ENCODE measurements at regions not wholly inside any gene's neighbourhood (a gene's known extent, or its start where the extent isn't known, plus 50 kb on each side); places are given as distances from the start of the nearest gene placed in this dataset.

DNA sequence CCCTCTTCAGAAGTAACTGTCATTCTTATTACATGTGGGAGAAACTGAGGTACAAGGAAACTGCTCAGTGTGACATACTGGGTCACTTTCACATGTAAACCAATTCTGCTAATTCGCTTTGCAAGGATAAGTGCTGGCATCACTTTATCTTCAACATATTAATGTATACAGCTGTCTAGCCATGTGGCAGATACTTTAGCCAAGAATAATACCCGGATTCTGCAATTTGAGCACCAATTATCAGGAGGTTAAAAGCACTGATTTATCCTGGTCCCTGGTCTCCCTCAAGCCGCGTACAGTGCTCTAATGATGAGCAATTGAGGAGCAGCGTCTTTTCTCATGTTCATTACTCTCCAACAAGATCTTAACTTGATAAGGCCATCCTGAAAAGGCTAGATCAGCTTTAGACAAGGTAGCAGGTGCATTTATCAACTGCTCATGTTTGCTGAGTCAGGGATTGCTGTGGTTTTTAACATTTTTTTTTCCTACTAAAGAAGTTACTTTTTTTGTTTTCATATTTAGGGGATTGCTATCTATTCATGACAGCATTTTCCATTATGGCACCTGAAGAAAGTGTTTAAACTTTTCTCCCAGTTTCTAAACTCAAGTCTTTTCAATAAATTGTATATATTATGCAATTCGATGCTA, 1066.3 kb upstream of the MAP3K7 start:
- H3K4me3 ChIP-seq (ENCODE audit: low read depth in 1 of 3, low read length in 3 of 3), result no peak overlapping the region
- no peaks in the 10 kb centered on the region for H3K36me3 ChIP-seq (ENCODE audit: control insufficient read depth in 4 of 4, insufficient read depth in 3 of 4, low read depth in 1 of 4, low read length in 3 of 4)
- no peak overlapping the region for H3K9ac ChIP-seq (ENCODE audit: low read depth in 1 of 2, low read length in 2 of 2)
- TF ChIP-seq NR2F2 (IDR thresholded peaks at IDR 0.05), result no peak
- no peak for TF ChIP-seq HNF4A (conservative IDR thresholded peaks at IDR 0.05)
- TF ChIP-seq FOXA2 (IDR thresholded peaks at IDR 0.05), result no peak
- no peak for TF ChIP-seq TAF1 (conservative IDR thresholded peaks at IDR 0.05)
- TF ChIP-seq HNF4G (IDR thresholded peaks at IDR 0.05), result no peak
- TF ChIP-seq GABPA (IDR thresholded peaks at IDR 0.05 in 1 of 2, conservative IDR thresholded peaks at IDR 0.05 in 1 of 2), result no peak
- TF ChIP-seq, protein P1, sequence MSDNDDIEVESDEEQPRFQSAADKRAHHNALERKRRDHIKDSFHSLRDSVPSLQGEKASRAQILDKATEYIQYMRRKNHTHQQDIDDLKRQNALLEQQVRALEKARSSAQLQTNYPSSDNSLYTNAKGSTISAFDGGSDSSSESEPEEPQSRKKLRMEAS (IDR thresholded peaks at IDR 0.05), result no peak
- TF ChIP-seq FOXA1 (IDR thresholded peaks at IDR 0.05), result no peak
- TF ChIP-seq, protein P2, sequence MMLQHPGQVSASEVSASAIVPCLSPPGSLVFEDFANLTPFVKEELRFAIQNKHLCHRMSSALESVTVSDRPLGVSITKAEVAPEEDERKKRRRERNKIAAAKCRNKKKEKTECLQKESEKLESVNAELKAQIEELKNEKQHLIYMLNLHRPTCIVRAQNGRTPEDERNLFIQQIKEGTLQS (IDR thresholded peaks at IDR 0.05), result no peak
- TF ChIP-seq, protein P3, sequence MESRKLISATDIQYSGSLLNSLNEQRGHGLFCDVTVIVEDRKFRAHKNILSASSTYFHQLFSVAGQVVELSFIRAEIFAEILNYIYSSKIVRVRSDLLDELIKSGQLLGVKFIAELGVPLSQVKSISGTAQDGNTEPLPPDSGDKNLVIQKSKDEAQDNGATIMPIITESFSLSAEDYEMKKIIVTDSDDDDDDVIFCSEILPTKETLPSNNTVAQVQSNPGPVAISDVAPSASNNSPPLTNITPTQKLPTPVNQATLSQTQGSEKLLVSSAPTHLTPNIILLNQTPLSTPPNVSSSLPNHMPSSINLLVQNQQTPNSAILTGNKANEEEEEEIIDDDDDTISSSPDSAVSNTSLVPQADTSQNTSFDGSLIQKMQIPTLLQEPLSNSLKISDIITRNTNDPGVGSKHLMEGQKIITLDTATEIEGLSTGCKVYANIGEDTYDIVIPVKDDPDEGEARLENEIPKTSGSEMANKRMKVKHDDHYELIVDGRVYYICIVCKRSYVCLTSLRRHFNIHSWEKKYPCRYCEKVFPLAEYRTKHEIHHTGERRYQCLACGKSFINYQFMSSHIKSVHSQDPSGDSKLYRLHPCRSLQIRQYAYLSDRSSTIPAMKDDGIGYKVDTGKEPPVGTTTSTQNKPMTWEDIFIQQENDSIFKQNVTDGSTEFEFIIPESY (IDR thresholded peaks at IDR 0.05), result no peak
- 81% methylated on average over 6 of the region's 6 CpGs for WGBS
- H3K27me3 ChIP-seq (ENCODE audit: control insufficient read depth in 4 of 4, insufficient read depth in 4 of 4, low read length in 3 of 4), result no peaks in the 10 kb centered on the region
- H3K27ac ChIP-seq (ENCODE audit: low read depth in 1 of 2, low read length in 2 of 2), result no peak overlapping the region
- no peaks in the 10 kb centered on the region for H3K9me3 ChIP-seq (ENCODE audit: control insufficient read depth in 4 of 4, low read length in 3 of 4)
- DNase-seq (ENCODE audit: low spot score), result no peak
- peaks cover 0 to 11% (median 6%) of the 10 kb centered on the region in 4 donors for H3K4me1 ChIP-seq (ENCODE audit: control insufficient read depth in 4 of 4, insufficient read depth in 4 of 4, low read length in 3 of 4)

DNA sequence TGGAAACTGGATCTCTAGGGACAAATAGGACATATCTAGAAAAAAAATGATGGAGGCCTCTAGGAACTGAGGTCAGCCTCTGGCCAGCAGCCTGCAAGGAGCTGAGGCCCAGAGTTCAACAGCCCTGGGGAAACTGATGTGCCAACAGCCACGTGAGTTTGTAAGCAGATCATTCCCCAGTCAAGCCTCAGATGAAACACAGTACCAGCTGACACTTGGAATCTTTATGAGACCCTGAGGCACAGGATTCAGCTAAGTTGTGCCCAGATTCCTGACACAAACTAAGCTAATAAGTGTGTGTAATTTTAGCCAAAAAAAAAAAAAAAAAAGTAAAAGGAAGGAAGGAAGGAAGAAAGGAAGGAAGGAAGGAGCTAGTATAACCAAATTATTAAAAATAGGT, 1059.8 kb upstream of the MAP3K7 start:
- Histone ChIP-seq H3K36me3 (ENCODE audit: control insufficient read depth in 4 of 4, insufficient read depth in 3 of 4, low read depth in 1 of 4, low read length in 3 of 4) (no peaks in the 10 kb centered on the region), H3K9ac (ENCODE audit: low read depth in 1 of 2, low read length in 2 of 2) (no peak overlapping the region), H3K9me3 (ENCODE audit: control insufficient read depth in 4 of 4, low read length in 3 of 4) (no peaks in the 10 kb centered on the region), H3K27ac (ENCODE audit: low read depth in 1 of 2, low read length in 2 of 2) (no peak overlapping the region), H3K27me3 (ENCODE audit: control insufficient read depth in 4 of 4, insufficient read depth in 4 of 4, low read length in 3 of 4) (no peaks in the 10 kb centered on the region), H3K4me3 (ENCODE audit: low read depth in 1 of 3, low read length in 3 of 3) (no peak overlapping the region), H3K4me1 (ENCODE audit: control insufficient read depth in 4 of 4, insufficient read depth in 4 of 4, low read length in 3 of 4) (no peaks in the 10 kb centered on the region)
- no peak for TF ChIP-seq EGR1 (IDR thresholded peaks at IDR 0.05; ENCODE audit: low read depth in 2 of 2)
- TF ChIP-seq FOXA1 (IDR thresholded peaks at IDR 0.05), result no peak
- TF ChIP-seq RAD21 (IDR thresholded peaks at IDR 0.05), result no peak
- TF ChIP-seq JUND (IDR thresholded peaks at IDR 0.05), result no peak
- no peak for DNase-seq (ENCODE audit: low spot score)
- WGBS, result 52% methylated on average over 1 of the region's 1 CpG

DNA sequence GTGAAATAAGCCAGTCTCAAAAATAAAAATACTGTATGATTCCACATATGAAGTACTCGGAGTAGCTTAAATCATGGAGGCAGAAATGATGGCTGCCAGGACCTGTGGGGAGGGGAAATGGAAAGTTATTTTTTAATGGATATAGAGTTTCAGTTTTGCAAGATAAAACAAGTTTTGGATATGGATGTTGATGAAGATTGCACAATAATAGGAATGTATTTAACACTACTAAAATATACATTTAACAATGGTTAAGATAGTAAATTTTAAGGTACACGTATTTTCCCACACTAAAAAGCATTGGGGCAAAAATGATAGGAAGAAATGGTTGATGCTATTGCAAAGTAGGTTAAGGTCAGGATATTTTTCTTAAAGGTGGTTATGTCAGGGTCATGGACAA, 1058.9 kb upstream of the MAP3K7 start:
- WGBS, result 56% methylated on average over 2 of the region's 2 CpGs
- Histone ChIP-seq H3K4me3 (ENCODE audit: low read depth in 1 of 3, low read length in 3 of 3) (no peak overlapping the region), H3K27ac (ENCODE audit: low read depth in 1 of 2, low read length in 2 of 2) (no peak overlapping the region), H3K27me3 (ENCODE audit: control insufficient read depth in 4 of 4, insufficient read depth in 4 of 4, low read length in 3 of 4) (peaks cover 0 to under 1% (median 0%) of the 10 kb centered on the region in 4 donors), H3K9ac (ENCODE audit: low read depth in 1 of 2, low read length in 2 of 2) (no peak overlapping the region), H3K9me3 (ENCODE audit: control insufficient read depth in 4 of 4, low read length in 3 of 4) (no peaks in the 10 kb centered on the region), H3K4me1 (ENCODE audit: control insufficient read depth in 4 of 4, insufficient read depth in 4 of 4, low read length in 3 of 4) (no peaks in the 10 kb centered on the region), H3K36me3 (ENCODE audit: control insufficient read depth in 4 of 4, insufficient read depth in 3 of 4, low read depth in 1 of 4, low read length in 3 of 4) (no peaks in the 10 kb centered on the region)
- DNase-seq (ENCODE audit: low spot score), result no peak
- TF ChIP-seq FOXA1 (IDR thresholded peaks at IDR 0.05), result no peak
- TF ChIP-seq GABPA (IDR thresholded peaks at IDR 0.05 in 1 of 2, conservative IDR thresholded peaks at IDR 0.05 in 1 of 2), result no peak
- no peak for TF ChIP-seq YY1 (IDR thresholded peaks at IDR 0.05)
- TF ChIP-seq JUND (IDR thresholded peaks at IDR 0.05), result no peak
- no peak for TF ChIP-seq HNF4A (conservative IDR thresholded peaks at IDR 0.05)
- no peak for TF ChIP-seq RXRA (IDR thresholded peaks at IDR 0.05)
- TF ChIP-seq, protein P2 (IDR thresholded peaks at IDR 0.05), result no peak
- TF ChIP-seq, protein P1 (IDR thresholded peaks at IDR 0.05), result no peak
- TF ChIP-seq SP1 (IDR thresholded peaks at IDR 0.05), result no peak
- no peak for TF ChIP-seq RAD21 (IDR thresholded peaks at IDR 0.05)
- TF ChIP-seq, protein P4, sequence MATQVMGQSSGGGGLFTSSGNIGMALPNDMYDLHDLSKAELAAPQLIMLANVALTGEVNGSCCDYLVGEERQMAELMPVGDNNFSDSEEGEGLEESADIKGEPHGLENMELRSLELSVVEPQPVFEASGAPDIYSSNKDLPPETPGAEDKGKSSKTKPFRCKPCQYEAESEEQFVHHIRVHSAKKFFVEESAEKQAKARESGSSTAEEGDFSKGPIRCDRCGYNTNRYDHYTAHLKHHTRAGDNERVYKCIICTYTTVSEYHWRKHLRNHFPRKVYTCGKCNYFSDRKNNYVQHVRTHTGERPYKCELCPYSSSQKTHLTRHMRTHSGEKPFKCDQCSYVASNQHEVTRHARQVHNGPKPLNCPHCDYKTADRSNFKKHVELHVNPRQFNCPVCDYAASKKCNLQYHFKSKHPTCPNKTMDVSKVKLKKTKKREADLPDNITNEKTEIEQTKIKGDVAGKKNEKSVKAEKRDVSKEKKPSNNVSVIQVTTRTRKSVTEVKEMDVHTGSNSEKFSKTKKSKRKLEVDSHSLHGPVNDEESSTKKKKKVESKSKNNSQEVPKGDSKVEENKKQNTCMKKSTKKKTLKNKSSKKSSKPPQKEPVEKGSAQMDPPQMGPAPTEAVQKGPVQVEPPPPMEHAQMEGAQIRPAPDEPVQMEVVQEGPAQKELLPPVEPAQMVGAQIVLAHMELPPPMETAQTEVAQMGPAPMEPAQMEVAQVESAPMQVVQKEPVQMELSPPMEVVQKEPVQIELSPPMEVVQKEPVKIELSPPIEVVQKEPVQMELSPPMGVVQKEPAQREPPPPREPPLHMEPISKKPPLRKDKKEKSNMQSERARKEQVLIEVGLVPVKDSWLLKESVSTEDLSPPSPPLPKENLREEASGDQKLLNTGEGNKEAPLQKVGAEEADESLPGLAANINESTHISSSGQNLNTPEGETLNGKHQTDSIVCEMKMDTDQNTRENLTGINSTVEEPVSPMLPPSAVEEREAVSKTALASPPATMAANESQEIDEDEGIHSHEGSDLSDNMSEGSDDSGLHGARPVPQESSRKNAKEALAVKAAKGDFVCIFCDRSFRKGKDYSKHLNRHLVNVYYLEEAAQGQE (IDR thresholded peaks at IDR 0.05), result no peak
- TF ChIP-seq FOXA2 (IDR thresholded peaks at IDR 0.05), result no peak
- no peak for TF ChIP-seq EGR1 (IDR thresholded peaks at IDR 0.05; ENCODE audit: low read depth in 2 of 2)
- TF ChIP-seq, protein P3 (IDR thresholded peaks at IDR 0.05), result no peak
- no peak for TF ChIP-seq NR2F2 (IDR thresholded peaks at IDR 0.05)
- TF ChIP-seq HNF4G (IDR thresholded peaks at IDR 0.05), result no peak
- TF ChIP-seq TAF1 (conservative IDR thresholded peaks at IDR 0.05), result no peak

All from liver (tissue), 7 donors.